A549 (cell line): ENCODE measurements at regions not wholly inside any gene's neighbourhood (a gene's known extent, or its start where the extent isn't known, plus 50 kb on each side); places are given as distances from the start of the nearest gene placed in this dataset.

Source experiments
- ATAC-seq, 2 experiments: fragments of 200-7000 bp in 1 of 2; fragments of >200 bp in 1 of 2; cut with Nextera tagmentation in 1 of 2; cut with Tn5 transposase in 1 of 2; 3 replicates each; pipeline versions ENCODE4 v1.8.0 to v1.9.1; 2018 to 2020; ENCODE audit warnings: mild to moderate bottlenecking in 1 of 2, moderate library complexity in 1 of 2
- CTCF ChIA-PET: fragments of 300-600 bp; sonication (Branson Sonifier 250); formaldehyde crosslinking; extraction: SDS; loops from one replicate; lab custom pipeline; 2021; ENCODE audit warnings: antibody characterized with exemption, inconsistent platforms; lab: Yijun Ruan, JAX
- POLR2A ChIA-PET: fragments of 350-600 bp; formaldehyde crosslinking; extraction: SDS; loops from one replicate; lab custom pipeline; 2021; ENCODE audit warnings: antibody characterized with exemption, inconsistent platforms; lab: Yijun Ruan, JAX
- DNase-seq, 2 experiments: peaks; one replicate each; pipeline versions ENCODE4 v3.0.0 to v3.0.0-alpha.2; 2011 to 2016; ENCODE audit warnings: low read depth in 1 of 2, low spot score in 1 of 2
- FAIRE-seq: peaks from 2 replicates; lab custom pipeline; 2011; peaks lifted over from hg19 to GRCh38; lab: Jason Lieb, UNC
- H3K27ac ChIP-seq, 2 experiments: fragments of >200 bp; sonication (Bioruptor Twin); formaldehyde crosslinking; 3 replicates each; pipeline ENCODE4 v1.5.1; 2016 to 2017
- H3K4me1 ChIP-seq: fragments of >200 bp; sonication (Bioruptor Twin); formaldehyde crosslinking; 3 replicates; pipeline ENCODE4 v1.6.1; 2016
- H3K4me2 ChIP-seq: fragments of >200 bp; sonication (Bioruptor Twin); formaldehyde crosslinking; 3 replicates; pipeline ENCODE4 v1.6.1; 2016
- H3K4me3 ChIP-seq: fragments of >200 bp; sonication (Bioruptor Twin); formaldehyde crosslinking; 3 replicates; pipeline ENCODE4 v1.5.1; 2016
- H3K9me3 ChIP-seq: fragments of >200 bp; sonication (Bioruptor Twin); formaldehyde crosslinking; 3 replicates; pipeline ENCODE4 v1.6.1; 2016
- ATOH8 ChIP-seq: fragments of 250-450 bp; sonication (Bioruptor Pico); IDR thresholded peaks from 2 replicates; pipeline ENCODE4 v1.5.0; 2020; ENCODE audit warnings: low read depth, mild to moderate bottlenecking, moderate library complexity
- BCL3 ChIP-seq: fragments of >200 bp; sonication (Bioruptor Twin); formaldehyde crosslinking; IDR thresholded peaks from 3 replicates; pipeline ENCODE4 v1.6.1; 2016
- BHLHE40 ChIP-seq: IDR thresholded peaks from 2 replicates; pipeline ENCODE4 v1.6.1; 2012; ENCODE audit warnings: low read depth, low read length, inconsistent platforms
- CBX8 ChIP-seq: fragments of 200-600 bp; sonication (generic); IDR thresholded peaks from 2 replicates; pipeline ENCODE4 v1.6.1; 2016
- CHD2 ChIP-seq: fragments of 150-350 bp; IDR thresholded peaks from 2 replicates; pipeline ENCODE4 v1.6.1; 2014; ENCODE audit warnings: low read length; ENCODE audit not compliant: partially characterized antibody
- EHMT2 ChIP-seq: fragments of 200-600 bp; sonication (generic); IDR thresholded peaks from 2 replicates; pipeline ENCODE4 v1.6.1; 2016; ENCODE audit warnings: antibody characterized with exemption, low read depth, mild to moderate bottlenecking, moderate library complexity
- ESRRA ChIP-seq: fragments of 150-350 bp; IDR thresholded peaks from 2 replicates; pipeline ENCODE4 v1.6.1; 2014; ENCODE audit warnings: mild to moderate bottlenecking, low read length, borderline replicate concordance
- FOSB ChIP-seq: fragments of 250-450 bp; sonication (Bioruptor Pico); IDR thresholded peaks from 2 replicates; pipeline ENCODE4 v1.5.0; 2020; ENCODE audit warnings: mild to moderate bottlenecking, moderate library complexity
- FOXS1 ChIP-seq: fragments of 250-450 bp; sonication (Bioruptor Pico); IDR thresholded peaks from 2 replicates; pipeline ENCODE4 v1.5.0; 2020; ENCODE audit warnings: mild to moderate bottlenecking, moderate library complexity
- HDAC2 ChIP-seq: fragments of 200-600 bp; sonication (generic); IDR thresholded peaks from 2 replicates; pipeline ENCODE4 v1.6.1; 2016
- HES2 ChIP-seq: fragments of >200 bp; sonication (Bioruptor Twin); formaldehyde crosslinking; IDR thresholded peaks from 2 replicates; pipeline ENCODE4 v1.6.1; 2016
- HEYL ChIP-seq: fragments of 250-450 bp; sonication (Bioruptor Pico); IDR thresholded peaks from 2 replicates; pipeline ENCODE4 v1.8.0; 2021; ENCODE audit warnings: mild to moderate bottlenecking, moderate library complexity
- HOXA7 ChIP-seq: fragments of 250-450 bp; sonication (Bioruptor Pico); IDR thresholded peaks from 2 replicates; pipeline ENCODE4 v1.5.0; 2020; ENCODE audit warnings: mild to moderate bottlenecking, moderate library complexity
- HOXB5 ChIP-seq: fragments of 250-450 bp; sonication (Bioruptor Pico); IDR thresholded peaks from 2 replicates; pipeline ENCODE4 v1.5.0; 2020; ENCODE audit warnings: mild to moderate bottlenecking, moderate library complexity
- JUN ChIP-seq, 2 experiments: fragments of >200 bp; sonication (Bioruptor Twin); formaldehyde crosslinking; IDR thresholded peaks; 2 replicates in 1 of 2; 3 replicates in 1 of 2; pipeline ENCODE4 v1.6.1; 2016 to 2017
- JUNB ChIP-seq: fragments of >200 bp; sonication (Bioruptor Twin); formaldehyde crosslinking; IDR thresholded peaks from 2 replicates; pipeline ENCODE4 v1.6.1; 2016
- KDM1A ChIP-seq: fragments of 200-600 bp; sonication (generic); IDR thresholded peaks from 2 replicates; pipeline ENCODE4 v1.6.1; 2016; ENCODE audit warnings: low read depth, mild to moderate bottlenecking
- KDM5A ChIP-seq: fragments of 200-600 bp; sonication (generic); IDR thresholded peaks from 2 replicates; pipeline ENCODE4 v1.6.1; 2016; ENCODE audit warnings: antibody characterized with exemption, mild to moderate bottlenecking
- MAZ ChIP-seq: fragments of 150-350 bp; IDR thresholded peaks from 2 replicates; pipeline ENCODE4 v1.6.1; 2014; ENCODE audit warnings: antibody characterized with exemption, low read depth, low read length, borderline replicate concordance
- MYC ChIP-seq: IDR thresholded peaks from 2 replicates; pipeline ENCODE4 v1.6.1; 2012; ENCODE audit warnings: mild to moderate bottlenecking, inconsistent platforms, low read length, improper control_type of control experiment, borderline replicate concordance
- NFE2L2 ChIP-seq: fragments of 150-350 bp; conservative IDR thresholded peaks from 2 replicates; pipeline ENCODE4 v1.6.1; 2014; ENCODE audit warnings: low read length
- NPAS2 ChIP-seq: fragments of 250-450 bp; sonication (Bioruptor Pico); IDR thresholded peaks from 2 replicates; pipeline ENCODE4 v1.8.0; 2022; ENCODE audit warnings: mild to moderate bottlenecking, moderate library complexity, borderline replicate concordance
- NR3C1 ChIP-seq: fragments of >200 bp; sonication (Bioruptor Twin); formaldehyde crosslinking; IDR thresholded peaks from 3 replicates; pipeline ENCODE4 v1.6.1; 2017
- POLR2A ChIP-seq: IDR thresholded peaks from 2 replicates; pipeline ENCODE4 v1.6.1; 2012; ENCODE audit warnings: mild to moderate bottlenecking, low read length
- RCOR1 ChIP-seq: fragments of 150-350 bp; IDR thresholded peaks from 2 replicates; pipeline ENCODE4 v1.6.1; 2014; ENCODE audit warnings: antibody characterized with exemption, low read length, low read depth
- RFX5 ChIP-seq: fragments of 450-650 bp; IDR thresholded peaks from 2 replicates; pipeline ENCODE4 v1.7.1; 2014; ENCODE audit warnings: antibody characterized with exemption, mild to moderate bottlenecking, moderate library complexity
- SREBF2 ChIP-seq: fragments of 450-650 bp; IDR thresholded peaks from 2 replicates; pipeline ENCODE4 v1.6.1; 2014; ENCODE audit warnings: mild to moderate bottlenecking, moderate library complexity
- TFCP2L1 ChIP-seq: fragments of 250-450 bp; sonication (Bioruptor Pico); IDR thresholded peaks from 2 replicates; pipeline ENCODE4 v1.5.0; 2021; ENCODE audit warnings: mild to moderate bottlenecking
- TP53 ChIP-seq: fragments of 250-450 bp; sonication (Bioruptor Pico); IDR thresholded peaks from 2 replicates; pipeline ENCODE4 v1.5.0; 2021; ENCODE audit warnings: mild to moderate bottlenecking, moderate library complexity
- USF2 ChIP-seq: fragments of 450-650 bp; IDR thresholded peaks from 2 replicates; pipeline ENCODE4 v1.6.1; 2014; ENCODE audit warnings: antibody characterized with exemption
- ZFP36 ChIP-seq: fragments of 450-650 bp; IDR thresholded peaks from 2 replicates; pipeline ENCODE4 v1.6.1; 2014; ENCODE audit warnings: borderline replicate concordance; ENCODE audit not compliant: partially characterized antibody
- ZNF302 ChIP-seq: fragments of 250-450 bp; sonication (Bioruptor Pico); IDR thresholded peaks from 2 replicates; pipeline ENCODE4 v1.9.0; 2021; ENCODE audit warnings: inconsistent platforms, mild to moderate bottlenecking, moderate library complexity
- WGBS: methylation state at CpG from one replicate; pipeline ENCODE4 v1.1.6; 2017; ENCODE audit errors: missing lambda C conversion rate; 5-methylcytosine and 5-hydroxymethylcytosine counted together
- TF ChIP-seq, protein P1 (sequence below): IDR thresholded peaks from 2 replicates; pipeline ENCODE4 v1.6.1; 2012
- TF ChIP-seq, protein P2 (sequence below): IDR thresholded peaks from 2 replicates; pipeline ENCODE4 v1.6.1; 2012

- 60% methylated on average over 4 of the region's 14 CpGs for WGBS
- CTCF ChIA-PET: interaction anchor here (1.2 to 3.7 kb wide), 4 partner anchors 9 to 78 kb away, joined by 3 to 18 read pairs (median 8); no protein-coding TSS in a partner anchor
- peak overlapping the region; percentile 52 for H3K4me3 ChIP-seq
- ATAC-seq: no peak
- DNase-seq: no peak
- H3K4me1 ChIP-seq: peaks cover 70% of the 10 kb centered on the region
- no peak for FAIRE-seq
- peak overlapping the region; percentile 96 for H3K4me2 ChIP-seq
- TF ChIP-seq SREBF2: no peak
- TF ChIP-seq HOXA7 (CRISPR knock-in tag): peak; percentile 38; the same call in 1 of the 2 replicates
- no peak for TF ChIP-seq USF2
- H3K9me3 ChIP-seq: no peaks in the 10 kb centered on the region
- POLR2A ChIA-PET: interaction anchor here (0.6 to 2.2 kb wide), 3 partner anchors 10 to 21 kb away, joined by 3 to 5 read pairs (median 5); no protein-coding TSS in a partner anchor
- H3K27ac ChIP-seq: peak overlapping the region; percentile 99 to 100
Observed at GRCh38 chr22:46084376-46084775, 66.0 kb upstream of the PPARA start.

- DNase-seq (peak in 1 of 2 experiments; percentile 79), FAIRE-seq (no peak), ATAC-seq (peak; percentile 17 to 27; a peak in 5 of 6 replicates)
- Histone ChIP-seq H3K4me3 (peak overlapping the region; percentile 52), H3K9me3 (no peaks in the 10 kb centered on the region), H3K4me2 (peak overlapping the region; percentile 96), H3K27ac (peak overlapping the region; percentile 99 to 100), H3K4me1 (peaks cover 74% of the 10 kb centered on the region)
- POLR2A ChIA-PET: interaction anchor here (0.6 to 2.2 kb wide), 2 partner anchors 16 to 22 kb away, joined by 5 read pairs; no protein-coding TSS in a partner anchor
- WGBS: 25% methylated on average over 9 of the region's 35 CpGs
- CTCF ChIA-PET: interaction anchor here (1.2 to 3.7 kb wide), 5 partner anchors 10 to 79 kb away, joined by 3 to 18 read pairs (median 5); no protein-coding TSS in a partner anchor
- TF ChIP-seq FOSB (CRISPR knock-in tag) (peak; percentile 53; the same call in 1 of the 2 replicates), HOXA7 (CRISPR knock-in tag) (peak; percentile 84), HDAC2 (no peak), CHD2 (no peak), ZFP36 (no peak), BHLHE40 (no peak), CBX8 (no peak), NR3C1 (no peak), ATOH8 (CRISPR knock-in tag) (no peak; the same call in 1 of the 2 replicates), EHMT2 (no peak), JUNB (no peak), POLR2A (no peak), MAZ (no peak), JUN (IDR thresholded peaks at IDR 0.05) (0 out of 5 replicates have a peak, but pooled peaks of 1 of the 2 experiments have one; percentile 30), HES2 (no peak), BCL3 (no peak), RCOR1 (no peak), HEYL (CRISPR knock-in tag) (no peak), SREBF2 (no peak), ZNF302 (CRISPR knock-in tag) (peak; percentile 74; the same call in 1 of the 2 replicates), KDM5A (no peak), FOXS1 (no peak), NPAS2 (CRISPR knock-in tag) (no peak), KDM1A (no peak), HOXB5 (CRISPR knock-in tag) (peak; percentile 36; the same call in 1 of the 2 replicates), ESRRA (no peak), TFCP2L1 (no peak), RFX5 (no peak), TP53 (CRISPR knock-in tag) (no peak; the same call in 1 of the 2 replicates), NFE2L2 (no peak), MYC (no peak)
- TF ChIP-seq, protein P1, sequence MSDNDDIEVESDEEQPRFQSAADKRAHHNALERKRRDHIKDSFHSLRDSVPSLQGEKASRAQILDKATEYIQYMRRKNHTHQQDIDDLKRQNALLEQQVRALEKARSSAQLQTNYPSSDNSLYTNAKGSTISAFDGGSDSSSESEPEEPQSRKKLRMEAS: peak; percentile 58; the same call in 1 of the 2 replicates
- TF ChIP-seq, protein P2, sequence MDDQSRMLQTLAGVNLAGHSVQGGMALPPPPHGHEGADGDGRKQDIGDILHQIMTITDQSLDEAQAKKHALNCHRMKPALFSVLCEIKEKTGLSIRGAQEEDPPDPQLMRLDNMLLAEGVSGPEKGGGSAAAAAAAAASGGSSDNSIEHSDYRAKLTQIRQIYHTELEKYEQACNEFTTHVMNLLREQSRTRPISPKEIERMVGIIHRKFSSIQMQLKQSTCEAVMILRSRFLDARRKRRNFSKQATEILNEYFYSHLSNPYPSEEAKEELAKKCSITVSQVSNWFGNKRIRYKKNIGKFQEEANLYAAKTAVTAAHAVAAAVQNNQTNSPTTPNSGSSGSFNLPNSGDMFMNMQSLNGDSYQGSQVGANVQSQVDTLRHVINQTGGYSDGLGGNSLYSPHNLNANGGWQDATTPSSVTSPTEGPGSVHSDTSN: no peak
Observed at GRCh38 chr22:46084943-46085827, 65.1 kb upstream of the PPARA start.
